Mucosa of descending colon (tissue), 3 donors: ENCODE measurements at regions not wholly inside any gene's neighbourhood (a gene's known extent, or its start where the extent isn't known, plus 50 kb on each side); places are given as distances from the start of the nearest gene placed in this dataset.

Source experiments
- ATAC-seq: fragments of 200-7000 bp; cut with Tn5 transposase; one replicate; pipeline ENCODE4 v1.9.1; 2020; ENCODE audit warnings: mild to moderate bottlenecking, moderate library complexity
- DNase-seq, 3 donors: peaks; one replicate each; pipeline ENCODE4 v3.0.0-alpha.2; 2020
- H3K36me3 ChIP-seq: fragments of 200-600 bp; one replicate; pipeline ENCODE4 v1.8.0; 2021; ENCODE audit warnings: low read depth, mild to moderate bottlenecking
- H3K4me1 ChIP-seq: fragments of 200-600 bp; one replicate; pipeline ENCODE4 v1.8.0; 2021; ENCODE audit warnings: low read depth, mild to moderate bottlenecking
- H3K4me3 ChIP-seq: fragments of 200-600 bp; one replicate; pipeline ENCODE4 v1.8.0; 2021; ENCODE audit warnings: mild to moderate bottlenecking
- H3K9me3 ChIP-seq: fragments of 200-600 bp; one replicate; pipeline ENCODE4 v1.8.0; 2021; ENCODE audit warnings: mild to moderate bottlenecking
- CTCF ChIP-seq: fragments of 200-600 bp; IDR thresholded peaks from one replicate; pipeline ENCODE4 v1.8.0; 2022; ENCODE audit warnings: antibody characterized with exemption, mild to moderate bottlenecking
- intact Hi-C, 2 donors: fragments of 100-400 bp; cut with DNase I in 1 of 2; cut with micrococcal nuclease in 1 of 2; formaldehyde crosslinking; loops; one replicate each; pipeline versions ENCODE4 v1.11.0 to v1.11.1; 2022; cut with DNase I, micrococcal nuclease
- donor health status: DM: no; HTN: no; CAD: no; lungs with moderate emphysema.
- donor health status: DM: no; HTN: no; CAD: no.
- donor health status: DM: no; HTN: yes; CAD: no.

GRCh38 chr21:31399591-31399990 lies 55.5 kb upstream of the TIAM1 start:
- intact Hi-C loops, result no loop called here
- ATAC-seq, result no peak

GRCh38 chr21:31398574-31398973 lies 54.5 kb upstream of the TIAM1 start:
- no peak for DNase-seq
- ATAC-seq, result no peak
- no peaks in the 10 kb centered on the region for H3K9me3 ChIP-seq
- no peak overlapping the region for H3K4me3 ChIP-seq
- intact Hi-C loops, result no loop called here
- no peaks in the 10 kb centered on the region for H3K36me3 ChIP-seq
- TF ChIP-seq CTCF, result no peak
- H3K4me1 ChIP-seq, result no peaks in the 10 kb centered on the region

More at GRCh38 chr21:31399591-31399990, 55.5 kb upstream of the TIAM1 start:
- no peak for TF ChIP-seq CTCF
- DNase-seq, result no peak
- no peaks in the 10 kb centered on the region for H3K36me3 ChIP-seq
- no peak overlapping the region for H3K4me3 ChIP-seq
- H3K4me1 ChIP-seq, result no peaks in the 10 kb centered on the region
- H3K9me3 ChIP-seq, result no peaks in the 10 kb centered on the region

- Histone ChIP-seq H3K4me3 (no peak overlapping the region), H3K9me3 (no peaks in the 10 kb centered on the region), H3K4me1 (no peaks in the 10 kb centered on the region), H3K36me3 (no peaks in the 10 kb centered on the region)
- TF ChIP-seq CTCF, result no peak
- DNase-seq, result no peak
- intact Hi-C loops, result no loop called here
- ATAC-seq, result peak; percentile 24
Measured at GRCh38 chr21:31397939-31398338, 53.9 kb upstream of the TIAM1 start.

- H3K36me3 ChIP-seq, result no peaks in the 10 kb centered on the region
- intact Hi-C loops, result no loop called here
- H3K9me3 ChIP-seq, result no peaks in the 10 kb centered on the region
- peak in 1 of 3 donors; percentile 27 for DNase-seq
- TF ChIP-seq CTCF, result no peak
- no peaks in the 10 kb centered on the region for H3K4me1 ChIP-seq
- ATAC-seq, result peak; percentile 28
- no peak overlapping the region for H3K4me3 ChIP-seq
Measured at GRCh38 chr21:31397515-31397926, 53.5 kb upstream of the TIAM1 start.

GRCh38 chr21:31397030-31397429 lies 53.0 kb upstream of the TIAM1 start:
- Histone ChIP-seq H3K9me3 (no peaks in the 10 kb centered on the region), H3K4me1 (no peaks in the 10 kb centered on the region), H3K4me3 (no peak overlapping the region), H3K36me3 (no peaks in the 10 kb centered on the region)
- ATAC-seq, result no peak
- no peak for DNase-seq
- intact Hi-C loops, result no loop called here
- TF ChIP-seq CTCF, result no peak

GRCh38 chr21:31396399-31396798 lies 52.3 kb upstream of the TIAM1 start:
- TF ChIP-seq CTCF, result no peak
- Histone ChIP-seq H3K4me1 (no peaks in the 10 kb centered on the region), H3K4me3 (no peak overlapping the region), H3K36me3 (no peaks in the 10 kb centered on the region), H3K9me3 (no peaks in the 10 kb centered on the region)
- intact Hi-C loops, result no loop called here
- no peak for ATAC-seq
- DNase-seq, result no peak
